Tibial nerve (tissue), 4 donors: ENCODE measurements at regions not wholly inside any gene's neighbourhood (a gene's known extent, or its start where the extent isn't known, plus 50 kb on each side); places are given as distances from the start of the nearest gene placed in this dataset.

Source experiments
- DNase-seq, 2 donors: peaks; one replicate each; pipeline ENCODE4 v3.0.0-alpha.2; 2019; ENCODE audit warnings: low spot score in 2 of 2
- H3K27ac ChIP-seq, 4 donors: fragments of 200-600 bp; sonication (generic) in 3 of 4; one replicate each; pipeline ENCODE4 v1.5.1; 2017 to 2019; ENCODE audit warnings: mild to moderate bottlenecking in 1 of 4
- H3K27me3 ChIP-seq, 2 donors: fragments of 200-600 bp; sonication (generic) in 1 of 2; one replicate each; pipeline versions ENCODE4 v1.5.1 to v1.6.0; 2017 to 2019
- H3K36me3 ChIP-seq, 3 donors: fragments of 200-600 bp; sonication (generic); one replicate each; pipeline ENCODE4 v1.5.1; 2018 to 2019
- H3K4me1 ChIP-seq, 4 donors: fragments of 200-600 bp; sonication (generic) in 3 of 4; one replicate each; pipeline ENCODE4 v1.5.1; 2017 to 2019
- H3K4me3 ChIP-seq, 4 donors: fragments of 200-600 bp; sonication (generic) in 3 of 4; one replicate each; pipeline ENCODE4 v1.5.1; 2017 to 2019; ENCODE audit warnings: mild to moderate bottlenecking in 1 of 4, moderate library complexity in 1 of 4
- H3K9me3 ChIP-seq, 4 donors: fragments of 200-600 bp; sonication (generic) in 3 of 4; one replicate each; pipeline ENCODE4 v1.5.1; 2017 to 2019
- EP300 ChIP-seq, 2 donors: sonication (generic); formaldehyde crosslinking; IDR thresholded peaks; one replicate each; pipeline ENCODE4 v1.6.1; 2017; ENCODE audit warnings: antibody characterized with exemption in 2 of 2, mild to moderate bottlenecking in 1 of 2
- POLR2A ChIP-seq, 2 donors: fragments of 450-650 bp; IDR thresholded peaks; one replicate each; pipeline ENCODE4 v1.6.1; 2017; ENCODE audit warnings: antibody characterized with exemption in 2 of 2, mild to moderate bottlenecking in 2 of 2, moderate library complexity in 2 of 2
- WGBS, 2 donors: methylation state at CpG; one replicate each; pipeline ENCODE4 v1.1.5; 2018; 5-methylcytosine and 5-hydroxymethylcytosine counted together
- TF ChIP-seq, protein P1 (sequence below), 5 experiments: fragments of 200-600 bp in 3 of 5; fragments of 450-650 bp in 2 of 5; sonication (generic) in 3 of 5; IDR thresholded peaks; one replicate each; pipeline ENCODE4 v1.5.1; 2016 to 2019; ENCODE audit warnings: antibody characterized with exemption in 5 of 5, mild to moderate bottlenecking in 3 of 5, moderate library complexity in 2 of 5

DNA sequence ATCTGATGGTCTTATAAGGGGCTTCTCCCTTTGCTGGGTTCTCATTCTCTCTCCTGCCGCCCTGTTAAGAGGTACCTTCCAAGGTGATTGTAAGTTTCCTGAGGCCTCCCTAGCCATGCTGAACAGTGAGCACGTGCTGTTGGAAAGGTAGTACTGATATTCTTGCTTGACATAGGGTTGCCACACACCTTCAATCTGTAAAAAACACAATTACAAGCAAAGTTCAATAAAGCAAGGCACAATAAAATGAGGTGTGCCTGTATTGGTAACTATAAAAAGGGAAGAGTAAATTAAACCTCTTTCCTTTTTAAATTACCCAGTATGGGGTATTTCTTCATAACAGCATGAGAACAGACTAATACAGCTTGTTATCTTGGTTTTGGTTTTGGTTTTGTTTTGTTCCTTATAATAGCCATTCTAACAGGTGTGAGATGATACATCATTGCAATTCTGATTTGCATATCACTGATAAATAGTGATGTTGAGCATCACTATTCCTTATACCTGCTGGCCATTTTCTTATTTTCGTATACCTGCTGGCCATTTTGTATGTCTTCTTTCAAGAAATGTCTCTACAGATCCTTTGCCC lies 164.9 kb upstream of the TRIM24 start:
- TF ChIP-seq POLR2A (IDR thresholded peaks at IDR 0.05) (no peak), EP300 (IDR thresholded peaks at IDR 0.05) (no peak)
- TF ChIP-seq, protein P1, sequence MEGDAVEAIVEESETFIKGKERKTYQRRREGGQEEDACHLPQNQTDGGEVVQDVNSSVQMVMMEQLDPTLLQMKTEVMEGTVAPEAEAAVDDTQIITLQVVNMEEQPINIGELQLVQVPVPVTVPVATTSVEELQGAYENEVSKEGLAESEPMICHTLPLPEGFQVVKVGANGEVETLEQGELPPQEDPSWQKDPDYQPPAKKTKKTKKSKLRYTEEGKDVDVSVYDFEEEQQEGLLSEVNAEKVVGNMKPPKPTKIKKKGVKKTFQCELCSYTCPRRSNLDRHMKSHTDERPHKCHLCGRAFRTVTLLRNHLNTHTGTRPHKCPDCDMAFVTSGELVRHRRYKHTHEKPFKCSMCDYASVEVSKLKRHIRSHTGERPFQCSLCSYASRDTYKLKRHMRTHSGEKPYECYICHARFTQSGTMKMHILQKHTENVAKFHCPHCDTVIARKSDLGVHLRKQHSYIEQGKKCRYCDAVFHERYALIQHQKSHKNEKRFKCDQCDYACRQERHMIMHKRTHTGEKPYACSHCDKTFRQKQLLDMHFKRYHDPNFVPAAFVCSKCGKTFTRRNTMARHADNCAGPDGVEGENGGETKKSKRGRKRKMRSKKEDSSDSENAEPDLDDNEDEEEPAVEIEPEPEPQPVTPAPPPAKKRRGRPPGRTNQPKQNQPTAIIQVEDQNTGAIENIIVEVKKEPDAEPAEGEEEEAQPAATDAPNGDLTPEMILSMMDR (IDR thresholded peaks at IDR 0.05): no peak
- Histone ChIP-seq H3K4me1 (no peaks in the 10 kb centered on the region), H3K27me3 (no peaks in the 10 kb centered on the region), H3K4me3 (no peak overlapping the region), H3K27ac (no peak overlapping the region), H3K9me3 (peaks cover 0 to 1% (median 0%) of the 10 kb centered on the region in 4 donors), H3K36me3 (no peaks in the 10 kb centered on the region)
- DNase-seq: no peak
- 85 to 88% methylated on average over 3 of the region's 3 CpGs for WGBS, 2 donors

DNA sequence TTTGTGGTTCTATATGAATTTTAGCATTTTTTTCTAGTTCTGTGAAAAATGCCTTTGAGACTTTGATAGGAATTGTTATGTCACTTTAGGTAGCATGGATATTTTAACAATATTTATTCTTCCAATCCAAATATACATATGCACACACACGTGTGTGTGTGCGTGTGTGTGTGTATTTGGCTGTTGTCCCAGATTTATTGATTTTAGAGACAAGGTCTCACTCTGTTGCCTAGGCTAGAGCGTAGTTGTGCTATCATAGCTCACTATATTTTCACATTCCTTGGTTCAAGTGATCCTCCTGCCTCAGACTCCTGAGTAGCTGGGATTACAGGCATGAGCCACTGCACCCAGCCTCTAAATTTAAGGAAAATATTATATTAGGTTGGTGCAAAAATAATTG lies 162.5 kb upstream of the TRIM24 start:
- H3K9me3 ChIP-seq: no peaks in the 10 kb centered on the region
- H3K4me1 ChIP-seq: no peaks in the 10 kb centered on the region
- H3K36me3 ChIP-seq: no peaks in the 10 kb centered on the region
- no peak for TF ChIP-seq POLR2A (IDR thresholded peaks at IDR 0.05)
- no peak for TF ChIP-seq EP300 (IDR thresholded peaks at IDR 0.05)
- TF ChIP-seq, protein P1 (IDR thresholded peaks at IDR 0.05): no peak
- H3K27ac ChIP-seq: no peak overlapping the region
- WGBS, 2 donors: 63 to 71% methylated on average over 3 of the region's 3 CpGs
- H3K27me3 ChIP-seq: no peaks in the 10 kb centered on the region
- H3K4me3 ChIP-seq: no peak overlapping the region
- DNase-seq: no peak

DNA sequence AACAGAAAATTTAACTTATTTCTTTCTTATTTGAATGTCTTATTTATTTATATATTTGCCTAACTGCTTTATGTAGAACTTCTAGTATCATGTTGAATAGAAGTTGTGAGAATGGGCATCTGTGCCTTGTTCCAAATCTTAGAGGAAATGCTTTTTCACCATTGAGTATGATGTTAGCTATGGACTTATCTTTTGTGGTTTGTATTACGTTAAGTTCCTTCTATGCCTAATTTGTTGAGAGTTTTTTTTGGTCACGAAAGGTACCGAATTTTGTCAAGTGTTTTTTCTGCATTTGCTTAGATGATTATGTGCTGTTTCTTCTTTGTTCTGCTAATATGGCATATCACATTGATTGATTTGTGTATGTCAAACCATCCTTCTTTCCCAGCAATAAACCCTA lies 161.0 kb upstream of the TRIM24 start:
- peaks cover 0 to 2% (median 0%) of the 10 kb centered on the region in 4 donors for H3K9me3 ChIP-seq
- no peaks in the 10 kb centered on the region for H3K4me1 ChIP-seq
- H3K27me3 ChIP-seq: no peaks in the 10 kb centered on the region
- no peak overlapping the region for H3K27ac ChIP-seq
- no peaks in the 10 kb centered on the region for H3K36me3 ChIP-seq
- no peak overlapping the region for H3K4me3 ChIP-seq
- TF ChIP-seq EP300 (IDR thresholded peaks at IDR 0.05) (no peak), POLR2A (IDR thresholded peaks at IDR 0.05) (no peak)
- TF ChIP-seq, protein P1 (IDR thresholded peaks at IDR 0.05): no peak
- WGBS, 2 donors: 76 to 86% methylated on average over 3 of the region's 3 CpGs
- no peak for DNase-seq

DNA sequence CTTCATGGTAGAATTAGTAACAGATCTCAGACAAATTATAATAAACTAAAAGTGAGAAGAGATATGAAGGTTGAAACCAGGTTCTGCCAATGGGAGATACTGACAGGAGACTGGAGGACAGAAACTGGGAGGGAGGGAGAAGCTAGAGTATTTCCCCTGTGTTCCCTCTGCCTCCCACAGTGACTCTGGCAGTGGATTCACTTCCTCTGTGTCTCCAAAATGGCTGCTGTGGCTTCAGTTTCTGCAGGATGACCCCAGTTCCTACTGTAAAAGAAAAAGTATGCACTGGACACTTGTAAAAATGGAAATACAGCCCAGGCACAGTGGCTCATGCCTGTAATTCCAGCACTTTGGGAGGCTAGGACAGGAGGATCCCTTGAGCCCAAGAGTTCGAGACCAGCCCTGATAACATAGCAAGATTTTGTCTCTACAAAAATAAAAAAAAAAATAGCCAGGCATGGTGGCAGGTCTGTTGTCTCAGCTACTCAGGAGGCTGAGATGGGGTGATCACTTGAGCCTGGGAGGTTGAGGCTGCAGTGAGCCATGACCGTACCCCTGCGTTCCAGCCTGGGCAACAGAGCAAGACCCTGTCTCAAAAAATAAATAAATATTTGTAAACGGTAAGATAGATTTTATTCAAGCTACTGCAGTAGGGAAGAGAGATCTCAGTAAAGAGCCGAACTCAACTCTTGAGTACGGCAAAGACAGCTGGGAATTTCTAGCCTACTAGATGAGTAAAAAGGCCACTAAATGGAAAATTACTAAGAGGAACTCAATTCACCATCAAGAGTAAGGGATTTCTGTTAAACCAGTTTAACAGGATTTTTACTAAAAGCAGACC lies 156.6 kb upstream of the TRIM24 start:
- H3K27me3 ChIP-seq: no peaks in the 10 kb centered on the region
- no peak overlapping the region for H3K4me3 ChIP-seq
- TF ChIP-seq, protein P1 (IDR thresholded peaks at IDR 0.05): no peak
- TF ChIP-seq POLR2A (IDR thresholded peaks at IDR 0.05) (no peak), EP300 (IDR thresholded peaks at IDR 0.05) (no peak)
- H3K27ac ChIP-seq: no peak overlapping the region
- no peaks in the 10 kb centered on the region for H3K36me3 ChIP-seq
- H3K9me3 ChIP-seq: peaks cover 0 to 8% (median 0%) of the 10 kb centered on the region in 4 donors
- no peak for DNase-seq
- H3K4me1 ChIP-seq: no peaks in the 10 kb centered on the region
- WGBS, 2 donors: 95 to 96% methylated on average over 6 of the region's 6 CpGs

DNA sequence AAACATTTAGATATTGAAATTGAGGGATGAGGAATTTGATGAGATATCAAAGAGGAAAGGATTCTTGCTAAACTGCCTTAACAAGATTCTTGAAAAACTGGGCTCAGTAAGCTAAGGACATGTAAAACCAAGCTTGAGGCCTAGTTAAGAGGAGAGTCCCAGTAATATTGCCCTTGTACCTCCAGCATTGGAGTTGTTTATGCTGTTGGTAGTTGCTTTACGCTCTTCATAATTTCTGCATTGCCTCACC lies 156.1 kb upstream of the TRIM24 start:
- H3K27me3 ChIP-seq: no peaks in the 10 kb centered on the region
- DNase-seq: no peak
- no peaks in the 10 kb centered on the region for H3K36me3 ChIP-seq
- H3K27ac ChIP-seq: no peak overlapping the region
- H3K9me3 ChIP-seq: peaks cover 0 to 8% (median 0%) of the 10 kb centered on the region in 4 donors
- H3K4me3 ChIP-seq: no peak overlapping the region
- H3K4me1 ChIP-seq: no peaks in the 10 kb centered on the region
- TF ChIP-seq EP300 (IDR thresholded peaks at IDR 0.05) (no peak), POLR2A (IDR thresholded peaks at IDR 0.05) (no peak)
- TF ChIP-seq, protein P1 (IDR thresholded peaks at IDR 0.05): no peak
- 93 to 94% methylated on average over 1 of the region's 1 CpG for WGBS, 2 donors
